Hepatocyte (in vitro differentiated cells): ENCODE measurements at regions not wholly inside any gene's neighbourhood (a gene's known extent, or its start where the extent isn't known, plus 50 kb on each side); places are given as distances from the start of the nearest gene placed in this dataset. TPM values are rescaled to one million over a fixed set of nuclear protein-coding genes. Genes with fewer than 3 reads are reported as not detected.

Experiments used
- DNase-seq: peaks from one replicate; pipeline ENCODE4 v3.0.0-alpha.2; 2016; ENCODE audit warnings: low spot score
- H2AFZ ChIP-seq: fragments of 200-600 bp; sonication (generic); 2 replicates; pipeline ENCODE4 v1.6.0; 2016; ENCODE audit warnings: antibody characterized with exemption, mild to moderate bottlenecking
- H3K27ac ChIP-seq: fragments of 200-600 bp; sonication (generic); 2 replicates; pipeline ENCODE4 v1.5.1; 2016; ENCODE audit warnings: mild to moderate bottlenecking
- H3K27me3 ChIP-seq: fragments of 200-600 bp; sonication (generic); 2 replicates; pipeline ENCODE4 v1.6.1; 2016
- H3K36me3 ChIP-seq: fragments of 200-600 bp; sonication (generic); replicated peaks from 2 replicates; pipeline ENCODE4 v1.5.1; 2016; ENCODE audit warnings: low read depth; ENCODE audit not compliant: insufficient read depth
- H3K4me1 ChIP-seq: fragments of 200-600 bp; sonication (generic); 2 replicates; pipeline ENCODE4 v1.5.1; 2016; ENCODE audit warnings: mild to moderate bottlenecking, moderate library complexity; ENCODE audit not compliant: insufficient read depth
- H3K4me2 ChIP-seq: fragments of 200-600 bp; sonication (generic); 2 replicates; pipeline ENCODE4 v1.6.0; 2016
- H3K4me3 ChIP-seq: fragments of 200-600 bp; sonication (generic); 2 replicates; pipeline ENCODE4 v1.5.1; 2016; ENCODE audit warnings: mild to moderate bottlenecking
- H3K79me2 ChIP-seq: fragments of 200-600 bp; sonication (generic); 2 replicates; pipeline ENCODE4 v1.6.0; 2017; ENCODE audit warnings: mild to moderate bottlenecking
- H3K9me2 ChIP-seq: fragments of 200-600 bp; sonication (generic); replicated peaks from 2 replicates; pipeline ENCODE4 v1.6.0; 2017; ENCODE audit warnings: mild to moderate bottlenecking; ENCODE audit not compliant: insufficient read depth
- H3K9me3 ChIP-seq: fragments of 200-600 bp; sonication (generic); 2 replicates; pipeline ENCODE4 v1.5.1; 2016; ENCODE audit warnings: low read depth, mild to moderate bottlenecking
- H4K20me1 ChIP-seq: fragments of 200-600 bp; sonication (generic); 2 replicates; pipeline ENCODE4 v1.6.0; 2016; ENCODE audit warnings: mild to moderate bottlenecking; ENCODE audit not compliant: insufficient read depth, poor library complexity, severe bottlenecking
- CTCF ChIP-seq: fragments of 200-600 bp; sonication (generic); IDR thresholded peaks from 2 replicates; pipeline ENCODE4 v1.5.1; 2016; ENCODE audit warnings: antibody characterized with exemption, mild to moderate bottlenecking; ENCODE audit not compliant: poor library complexity
- EZH2 ChIP-seq: fragments of 200-600 bp; sonication (generic); IDR thresholded peaks from 2 replicates; pipeline ENCODE4 v1.6.1; 2016; ENCODE audit warnings: antibody characterized with exemption, mild to moderate bottlenecking, borderline replicate concordance
- EZH2phosphoT487 ChIP-seq: fragments of 200-600 bp; sonication (generic); IDR thresholded peaks from one replicate; pipeline ENCODE4 v1.6.1; 2018; ENCODE audit warnings: antibody characterized with exemption, mild to moderate bottlenecking, low read depth, moderate library complexity; ENCODE audit not compliant: unreplicated experiment, severe bottlenecking
- WGBS: methylation state at CpG from one replicate; pipeline ENCODE4 v1.1.6; 2016; ENCODE audit warnings: low lambda C conversion rate; ENCODE audit errors: missing lambda C conversion rate; 5-methylcytosine and 5-hydroxymethylcytosine counted together
- small RNA-seq: library from RNA; depleted of rRNA; stranded (forward); fragments of <200 nt; gene quantifications from one replicate; pipeline ENCODE3, GENCODE V24; 2014

DNA sequence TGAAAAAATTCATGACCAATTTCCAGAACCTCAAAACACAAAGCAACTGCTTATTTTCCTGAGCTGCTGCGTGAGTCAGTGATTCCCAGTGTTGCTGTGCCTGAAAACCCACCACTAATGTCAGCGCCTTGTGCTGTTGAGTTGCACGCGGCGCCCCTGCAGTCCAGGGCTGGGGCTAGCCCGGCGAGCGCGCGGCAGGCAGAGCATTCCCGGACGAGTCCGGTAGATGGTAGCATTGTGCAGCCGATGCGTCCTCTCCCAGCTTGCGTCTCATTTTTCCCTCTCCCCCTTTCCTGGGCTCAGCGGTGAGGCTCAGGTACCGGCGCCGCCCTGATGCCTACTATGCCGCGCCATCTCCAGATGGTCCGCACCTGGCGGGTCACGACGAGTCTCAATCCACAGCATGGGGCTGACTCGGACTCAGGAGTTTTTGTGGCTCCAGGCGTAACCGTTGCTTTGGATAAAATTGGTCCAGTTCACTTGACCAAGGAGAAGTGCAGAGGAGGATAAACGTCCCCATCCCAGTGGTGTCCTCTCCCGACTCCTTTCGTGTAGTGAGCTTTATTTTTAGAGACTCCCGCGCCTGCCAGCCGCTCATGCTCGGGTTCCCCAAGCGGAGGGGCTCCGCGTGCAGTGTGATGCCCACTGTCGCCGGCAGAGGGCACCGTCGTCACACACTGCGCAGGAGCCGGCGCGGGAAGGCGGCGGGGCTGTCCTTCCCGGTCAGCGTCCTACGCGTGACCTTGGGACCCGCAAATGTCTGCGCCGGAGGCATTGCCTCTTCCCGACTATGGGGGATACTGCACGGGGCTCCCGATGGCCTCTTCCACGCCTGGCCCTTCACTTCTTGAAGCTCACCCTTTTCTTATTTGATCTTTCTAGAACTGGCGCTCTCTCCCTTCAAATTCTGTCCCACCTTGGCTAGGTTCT, 53.6 kb upstream of the IGFBP7 start:
- H3K36me3 ChIP-seq = no peaks in the 10 kb centered on the region
- TF ChIP-seq CTCF = peak; percentile 87
- no peak for TF ChIP-seq EZH2
- 4% methylated on average over 61 of the region's 61 CpGs for WGBS

DNA sequence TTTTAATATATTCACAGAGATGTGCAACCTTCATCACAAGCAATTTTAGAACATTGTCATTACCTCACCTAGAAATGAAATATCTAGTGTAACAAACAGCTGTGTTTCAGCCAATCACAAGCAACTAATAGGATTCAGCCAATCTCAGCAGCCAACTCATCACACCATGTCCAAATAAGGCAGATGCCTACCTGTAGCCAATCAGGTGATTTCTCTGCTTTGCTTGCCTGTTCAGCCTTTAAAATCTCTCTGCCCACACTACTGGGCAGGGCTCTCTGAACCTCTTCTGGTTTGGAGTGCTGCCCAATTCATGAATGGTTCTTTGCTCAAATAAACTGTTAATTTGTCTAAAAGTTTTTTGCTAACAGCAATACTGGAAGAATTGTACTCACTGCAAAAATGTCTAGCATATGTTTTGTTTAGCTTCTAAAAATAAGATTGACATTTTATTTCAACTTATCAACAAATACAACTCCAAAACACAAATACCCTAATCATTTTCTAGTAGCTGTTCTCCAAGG, 52.4 kb upstream of the IGFBP7 start:
- TF ChIP-seq EZH2phosphoT487 (no peak), CTCF (no peak), EZH2 (no peak)

More for the DNA sequence above, 53.6 kb upstream of the IGFBP7 start:
- peak overlapping the region; percentile 68 for H3K27ac ChIP-seq
- peaks cover 4% of the 10 kb centered on the region for H3K4me1 ChIP-seq
- no peaks in the 10 kb centered on the region for H3K79me2 ChIP-seq
- H3K9me3 ChIP-seq = no peaks in the 10 kb centered on the region
- peak overlapping the region; percentile 96 for H3K4me2 ChIP-seq
- H3K27me3 ChIP-seq = no peaks in the 10 kb centered on the region
- no peaks in the 10 kb centered on the region for H4K20me1 ChIP-seq
- peak overlapping the region; percentile 82 for H3K4me3 ChIP-seq
- no peaks in the 10 kb centered on the region for H3K9me2 ChIP-seq
- peak overlapping the region; percentile 90 for H2AFZ ChIP-seq
- peak; percentile 91 for DNase-seq

More for the DNA sequence above, 52.4 kb upstream of the IGFBP7 start:
- Histone ChIP-seq H3K4me1 (peaks cover 4% of the 10 kb centered on the region), H3K27me3 (no peaks in the 10 kb centered on the region), H3K27ac (no peak overlapping the region), H3K9me3 (no peaks in the 10 kb centered on the region), H3K4me3 (no peak overlapping the region), H2AFZ (no peak overlapping the region), H3K4me2 (no peak overlapping the region), H3K36me3 (no peaks in the 10 kb centered on the region), H4K20me1 (no peaks in the 10 kb centered on the region), H3K9me2 (no peaks in the 10 kb centered on the region), H3K79me2 (no peaks in the 10 kb centered on the region)
- no peak for DNase-seq

Small RNA genes in the stretch of these regions (small RNA-seq; reads per million reads assigned to genes)
- not detected for gene SRIP1
